Keratinocyte (primary cell): ENCODE measurements at regions not wholly inside any gene's neighbourhood (a gene's known extent, or its start where the extent isn't known, plus 50 kb on each side); places are given as distances from the start of the nearest gene placed in this dataset.

Experiments
- DNase-seq: peaks from one replicate; pipeline ENCODE4 v3.0.0-alpha.2; 2011; ENCODE audit warnings: low read depth, missing footprints, low spot score
- FAIRE-seq: peaks from 2 replicates; lab custom pipeline; 2011; peaks lifted over from hg19 to GRCh38; lab: Jason Lieb, UNC
- H2AFZ ChIP-seq: 2 replicates; pipeline ENCODE4 v1.6.0; 2012; ENCODE audit warnings: low read length, control low read depth, inconsistent platforms; ENCODE audit not compliant: control insufficient read depth
- H3K27ac ChIP-seq: 2 replicates; pipeline ENCODE4 v1.5.1; 2011; ENCODE audit warnings: low read length; ENCODE audit not compliant: control insufficient read depth, insufficient read depth
- H3K27me3 ChIP-seq: 3 replicates; pipeline ENCODE4 v1.6.0; 2011; ENCODE audit warnings: low read length; ENCODE audit not compliant: control insufficient read depth, insufficient read depth; ENCODE audit errors: extremely low read depth
- H3K36me3 ChIP-seq, 2 experiments: 2 replicates in 1 of 2; 3 replicates in 1 of 2; pipeline ENCODE4 v1.5.1; 2011; ENCODE audit warnings: low read length in 2 of 2, mild to moderate bottlenecking in 1 of 2; ENCODE audit not compliant: control insufficient read depth in 2 of 2, insufficient read depth in 2 of 2; ENCODE audit errors: extremely low read depth in 1 of 2
- H3K4me1 ChIP-seq: 3 replicates; pipeline ENCODE4 v1.5.1; 2011; ENCODE audit warnings: low read length; ENCODE audit not compliant: control insufficient read depth, insufficient read depth; ENCODE audit errors: extremely low read depth
- H3K4me2 ChIP-seq: 3 replicates; pipeline ENCODE4 v1.6.0; 2011; ENCODE audit warnings: low read depth, low read length; ENCODE audit not compliant: control insufficient read depth, insufficient read depth; ENCODE audit errors: extremely low read depth
- H3K4me3 ChIP-seq, 3 experiments: fragments of 200-600 bp in 1 of 3; sonication (generic) in 1 of 3; 2 replicates in 2 of 3; 3 replicates in 1 of 3; pipeline ENCODE4 v1.5.1; 2011 to 2016; ENCODE audit warnings: low read length in 3 of 3, mild to moderate bottlenecking in 3 of 3, control low read depth in 2 of 3, inconsistent platforms in 1 of 3, low read depth in 1 of 3, mixed read lengths in 1 of 3, mixed run types in 1 of 3, moderate library complexity in 1 of 3; ENCODE audit not compliant: control insufficient read depth in 2 of 3, insufficient read depth in 2 of 3; ENCODE audit errors: extremely low read depth in 1 of 3
- H3K79me2 ChIP-seq: 2 replicates; pipeline ENCODE4 v1.6.0; 2012; ENCODE audit warnings: low read length; ENCODE audit not compliant: control insufficient read depth, insufficient read depth
- H3K9ac ChIP-seq: 3 replicates; pipeline ENCODE4 v1.6.0; 2011; ENCODE audit warnings: low read length; ENCODE audit not compliant: control insufficient read depth, insufficient read depth; ENCODE audit errors: extremely low read depth
- H3K9me1 ChIP-seq: 3 replicates; pipeline ENCODE4 v1.6.0; 2011; ENCODE audit warnings: low read length; ENCODE audit not compliant: control insufficient read depth, insufficient read depth; ENCODE audit errors: extremely low read depth
- H3K9me3 ChIP-seq: 2 replicates; pipeline ENCODE4 v1.5.1; 2012; ENCODE audit warnings: low read depth, low read length; ENCODE audit not compliant: control insufficient read depth
- H4K20me1 ChIP-seq: 3 replicates; pipeline ENCODE4 v1.6.0; 2011; ENCODE audit warnings: low read length; ENCODE audit not compliant: control insufficient read depth, insufficient read depth; ENCODE audit errors: extremely low read depth
- CTCF ChIP-seq, 3 experiments: IDR thresholded peaks in 1 of 3; conservative IDR thresholded peaks in 1 of 3; optimal IDR thresholded peaks in 1 of 3; 2 replicates in 2 of 3; 3 replicates in 1 of 3; pipeline versions ENCODE3 to v1.5.1; 2011; ENCODE audit warnings: low read length in 3 of 3, mild to moderate bottlenecking in 3 of 3, moderate library complexity in 2 of 3, control low read depth in 1 of 3, inconsistent platforms in 1 of 3; ENCODE audit not compliant: insufficient read depth in 2 of 3; ENCODE audit errors: extremely low read depth in 1 of 3
- EZH2 ChIP-seq: IDR thresholded peaks from one replicate; pipeline ENCODE4 v1.6.1; 2012; ENCODE audit warnings: inconsistent platforms, mild to moderate bottlenecking, low read length, moderate library complexity
- dilution Hi-C: fragments of 300-500 bp; cut with MboI; formaldehyde crosslinking; loops from one replicate; pipeline ENCODE4 v1.7.0; 2020; ENCODE audit warnings: low sequenced_read_pairs; ENCODE audit not compliant: extremely low pct_ligation_motif_present

GRCh38 chr13:31031482-31031881 is 99.0 kb downstream of the TEX26 start:
- FAIRE-seq (no peak), DNase-seq (no peak)
- no peaks in the 10 kb centered on the region for H3K9me1 ChIP-seq
- TF ChIP-seq CTCF (optimal IDR thresholded peaks at IDR 0.05 in 1 of 3, IDR thresholded peaks at IDR 0.05 in 1 of 3, conservative IDR thresholded peaks at IDR 0.05 in 1 of 3; ENCODE audit: extremely low read depth in 1 of 3, insufficient read depth in 2 of 3, low read length in 3 of 3) (no peak), EZH2 (no peak)
- H4K20me1 ChIP-seq, result no peaks in the 10 kb centered on the region
- H3K4me3 ChIP-seq, result no peak overlapping the region
- dilution Hi-C loops, result no loop called here
- peaks cover 8% of the 10 kb centered on the region for H3K4me1 ChIP-seq
- no peak overlapping the region for H3K9ac ChIP-seq
- H3K27ac ChIP-seq, result no peak overlapping the region
- H3K27me3 ChIP-seq, result peaks cover 11% of the 10 kb centered on the region
- H3K4me2 ChIP-seq, result no peak overlapping the region
- no peak overlapping the region for H2AFZ ChIP-seq
- no peaks in the 10 kb centered on the region for H3K9me3 ChIP-seq
- H3K36me3 ChIP-seq, result no peaks in the 10 kb centered on the region
- no peaks in the 10 kb centered on the region for H3K79me2 ChIP-seq

GRCh38 chr13:31029102-31029501 is 96.6 kb downstream of the TEX26 start:
- Histone ChIP-seq H3K4me3 (no peak overlapping the region), H4K20me1 (no peaks in the 10 kb centered on the region), H3K9ac (no peak overlapping the region), H3K9me3 (no peaks in the 10 kb centered on the region), H3K36me3 (no peaks in the 10 kb centered on the region), H3K27ac (no peak overlapping the region), H3K27me3 (peaks cover 5% of the 10 kb centered on the region), H3K4me1 (peaks cover 8% of the 10 kb centered on the region), H3K9me1 (no peaks in the 10 kb centered on the region), H3K79me2 (no peaks in the 10 kb centered on the region), H2AFZ (no peak overlapping the region), H3K4me2 (no peak overlapping the region)
- FAIRE-seq (no peak), DNase-seq (no peak)
- dilution Hi-C loops, result loop anchor here (10.0 kb wide), 1 partner anchor 224 kb away; no protein-coding TSS in a partner anchor
- TF ChIP-seq EZH2, result no peak
- TF ChIP-seq CTCF (optimal IDR thresholded peaks at IDR 0.05 in 1 of 3, IDR thresholded peaks at IDR 0.05 in 1 of 3, conservative IDR thresholded peaks at IDR 0.05 in 1 of 3; ENCODE audit: extremely low read depth in 1 of 3, insufficient read depth in 2 of 3, low read length in 3 of 3), result no peak
